Left cardiac atrium (tissue), 4 donors: ENCODE measurements at regions not wholly inside any gene's neighbourhood (a gene's known extent, or its start where the extent isn't known, plus 50 kb on each side); places are given as distances from the start of the nearest gene placed in this dataset.
"Not testable (repeated sequence)": the region's sequence is repeated elsewhere in the genome, so short reads cannot be mapped to it uniquely, and the experiment has no call there.

Source experiments
- ATAC-seq, 2 donors: fragments of 200-7000 bp; cut with Tn5 transposase; one replicate each; pipeline ENCODE4 v1.9.1; 2020; ENCODE audit warnings: mild to moderate bottlenecking in 2 of 2, moderate library complexity in 2 of 2
- DNase-seq: peaks from one replicate; pipeline ENCODE4 v3.0.0-alpha.2; 2020
- intact Hi-C, 2 donors: fragments of 100-400 bp; cut with DNase I; formaldehyde crosslinking; loops; one replicate each; pipeline versions ENCODE4 v1.14.1 to v1.15.1; 2022 to 2023
- donor health status: DM: no; HTN: yes; CAD: no.
- donor health status: DM: no; HTN: yes; CAD: no; lungs with severe emphysema.
- donor health status: DM: yes; HTN: yes; CAD: no.
- donor health status: Dilated cardiomyopathy.

DNA sequence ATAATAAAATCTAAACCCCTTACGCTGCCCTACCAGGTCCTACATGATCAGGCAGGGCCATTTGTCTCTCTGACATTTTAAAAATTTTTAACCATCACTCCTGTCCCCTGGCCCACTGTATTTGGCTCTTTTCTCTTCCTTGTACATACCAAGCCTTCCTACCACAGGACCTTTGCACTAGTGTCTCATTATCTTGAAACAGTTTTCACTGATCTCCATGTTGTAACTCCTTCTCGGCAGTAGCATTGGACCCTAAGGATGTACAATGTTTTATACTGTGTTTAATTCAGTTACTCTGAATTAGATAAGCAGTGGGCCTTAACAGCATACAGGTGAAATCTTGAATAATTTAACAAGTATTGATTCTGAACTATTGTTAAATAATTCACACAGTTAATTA is 330.7 kb downstream of the UTRN start:
- intact Hi-C loops, result no loop called here
- DNase-seq (no peak), ATAC-seq (no peak)

DNA sequence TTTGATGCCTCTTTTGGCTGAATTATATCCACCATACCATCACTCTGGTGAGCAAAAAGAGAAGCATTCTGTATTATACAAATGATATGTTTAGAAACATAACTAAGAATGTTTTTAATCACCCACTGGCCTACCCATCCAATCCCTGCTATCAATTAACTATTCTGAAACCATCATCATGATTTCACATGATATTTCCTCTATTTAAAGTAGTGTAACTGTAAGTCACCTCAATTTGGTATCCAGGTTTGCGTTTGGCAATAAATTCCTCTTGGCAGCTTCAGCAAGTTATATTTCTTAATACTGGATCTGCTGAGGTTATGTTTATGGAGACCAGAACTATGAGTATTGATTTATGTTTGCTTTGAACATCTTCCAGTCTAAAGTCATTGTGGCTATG is 332.1 kb downstream of the UTRN start:
- intact Hi-C loops, result no loop called here
- DNase-seq, result no peak
- ATAC-seq, result no peak

DNA sequence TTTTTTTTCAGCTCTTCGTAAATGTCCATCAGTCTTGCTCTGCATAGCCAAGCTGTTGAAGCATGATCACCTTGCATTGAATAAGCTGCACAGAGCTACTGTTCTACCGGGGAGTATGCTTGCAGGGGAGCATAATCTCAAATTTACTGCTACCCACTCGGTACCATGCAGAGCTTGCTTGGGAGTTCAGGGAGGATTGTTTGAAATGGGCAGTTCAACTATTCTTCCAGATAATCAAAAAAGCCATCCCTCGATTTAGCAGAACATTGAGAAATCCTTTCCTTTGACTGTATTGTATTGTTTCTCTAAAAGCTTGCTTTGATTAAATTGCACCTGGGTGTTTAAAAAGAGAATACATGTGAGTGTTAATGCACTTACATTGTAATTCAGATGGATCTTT is 332.6 kb downstream of the UTRN start:
- DNase-seq (no peak), ATAC-seq (no peak)
- intact Hi-C loops, result no loop called here

DNA sequence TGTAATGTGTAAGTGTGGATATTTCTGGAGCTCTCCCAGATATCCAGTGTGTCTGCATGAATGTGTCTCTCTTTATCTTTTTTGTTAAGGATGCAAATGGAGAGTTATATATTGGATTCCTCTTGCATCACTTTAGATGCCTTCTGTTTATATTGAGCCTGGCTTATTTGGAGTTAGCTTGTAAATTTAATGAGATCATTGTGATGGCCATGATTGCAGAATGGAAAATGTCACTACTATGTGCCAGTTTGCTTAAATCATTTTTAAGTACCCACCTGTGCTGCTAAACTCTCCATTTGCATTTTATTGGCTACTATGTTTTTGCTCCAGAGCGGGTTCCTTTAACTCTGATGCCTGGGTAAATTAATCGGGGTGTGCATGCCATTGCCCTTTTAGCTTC is 334.8 kb downstream of the UTRN start:
- intact Hi-C loops, result no loop called here
- DNase-seq (no peak), ATAC-seq (no peak)

DNA sequence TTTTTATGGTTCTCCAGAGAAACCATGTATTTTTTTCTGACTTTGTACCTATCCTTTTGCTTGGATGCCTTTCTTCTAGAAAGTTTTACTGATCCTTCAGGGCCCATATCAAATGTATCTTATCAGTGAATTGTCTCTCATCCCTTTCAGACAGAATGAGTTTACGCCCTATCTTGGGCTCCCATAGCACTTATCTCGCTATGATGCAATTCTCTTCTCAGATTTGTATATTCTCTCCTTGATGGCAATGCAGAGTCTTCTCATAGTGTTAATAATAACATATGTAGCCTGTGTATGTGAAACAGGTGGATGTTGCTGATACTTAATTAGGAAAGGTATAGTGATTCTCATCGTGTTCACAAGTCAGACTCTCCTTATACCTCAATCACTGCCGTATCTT is 336.2 kb downstream of the UTRN start:
- DNase-seq (no peak), ATAC-seq (no peak)
- intact Hi-C loops, result no loop called here

DNA sequence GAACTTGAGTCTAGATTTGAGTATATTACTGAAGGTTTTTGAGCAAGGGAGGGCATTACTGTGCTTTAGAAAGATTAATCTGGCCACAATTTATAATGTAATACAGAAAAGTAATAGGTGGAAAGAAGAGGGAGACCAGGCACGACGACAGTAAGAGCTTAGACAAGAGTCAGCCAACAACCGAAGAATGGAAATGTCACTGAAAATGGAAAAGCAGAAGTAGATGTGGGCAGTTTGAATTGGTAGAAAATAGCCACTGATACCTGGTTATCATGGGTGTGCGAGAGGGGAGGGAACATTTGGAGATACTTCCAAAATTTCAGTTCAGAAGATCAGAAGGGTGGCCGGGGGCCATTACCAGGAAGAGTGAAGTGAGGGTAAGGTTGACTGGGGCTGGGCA is 339.1 kb downstream of the UTRN start:
- ATAC-seq, result no peak
- intact Hi-C loops, result no loop called here

DNA sequence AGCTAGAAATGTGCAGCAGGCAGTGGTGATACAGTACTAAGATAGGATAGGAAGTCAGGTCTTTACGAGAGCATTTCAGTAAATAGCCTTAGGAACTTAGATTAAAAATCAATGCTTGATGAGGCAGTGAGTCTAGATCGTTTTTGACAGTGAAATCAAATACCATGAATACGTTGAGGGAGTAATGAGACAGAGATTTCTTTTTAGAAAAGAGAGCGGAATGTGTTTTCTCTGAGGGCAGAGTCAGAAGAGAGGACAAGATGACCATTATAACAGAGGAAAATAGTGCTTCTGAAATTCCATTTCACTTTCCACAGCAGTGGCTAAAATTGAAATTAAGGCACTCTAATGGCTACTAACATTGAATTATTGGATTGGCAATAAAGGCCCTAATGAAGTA is 339.6 kb downstream of the UTRN start:
- ATAC-seq (no peak), DNase-seq (no peak)
- intact Hi-C loops, result no loop called here

More for the DNA sequence above, 339.1 kb downstream of the UTRN start:
- no peak for DNase-seq

DNA sequence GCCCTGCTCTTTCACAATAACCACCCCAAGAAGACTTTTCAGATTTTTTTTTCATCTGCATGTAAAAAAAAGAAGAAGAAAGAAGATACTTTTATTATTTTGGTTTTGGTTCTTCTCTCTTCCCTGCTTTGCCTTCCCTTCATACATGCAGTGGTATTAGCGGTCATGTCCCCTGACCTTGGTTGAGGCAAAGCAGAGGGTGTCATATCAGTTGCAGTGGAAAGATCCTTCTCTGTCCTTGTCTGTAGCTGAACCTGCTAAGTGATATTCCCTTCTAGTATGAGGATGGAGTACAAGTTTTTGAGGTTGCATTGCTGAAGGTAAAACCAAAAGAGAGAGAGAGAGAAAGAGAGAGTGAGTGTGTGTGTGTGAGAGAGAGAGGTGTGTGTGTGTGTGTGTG is 345.7 kb downstream of the UTRN start:
- intact Hi-C loops, result no loop called here
- ATAC-seq, result no peak
- no peak for DNase-seq

DNA sequence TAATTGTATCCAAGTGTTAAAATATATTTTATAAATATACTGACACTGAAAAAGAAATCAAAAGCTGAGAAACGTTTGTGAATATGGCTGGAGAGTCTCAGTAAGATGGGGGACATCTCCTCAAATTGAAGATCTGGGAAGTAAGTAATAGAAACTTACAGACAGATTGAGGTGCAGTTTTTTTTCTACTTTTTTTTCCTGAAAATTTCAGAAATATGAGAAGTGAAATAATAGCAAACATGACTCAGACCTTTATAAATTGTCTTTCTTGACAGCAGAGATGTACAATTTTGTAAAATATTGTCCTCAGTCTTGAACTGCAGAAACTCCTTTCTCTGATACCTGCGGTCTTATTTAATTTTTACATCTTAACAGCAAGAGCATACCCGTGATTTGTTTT is 347.1 kb downstream of the UTRN start:
- intact Hi-C loops, result no loop called here
- ATAC-seq, result no peak

DNA sequence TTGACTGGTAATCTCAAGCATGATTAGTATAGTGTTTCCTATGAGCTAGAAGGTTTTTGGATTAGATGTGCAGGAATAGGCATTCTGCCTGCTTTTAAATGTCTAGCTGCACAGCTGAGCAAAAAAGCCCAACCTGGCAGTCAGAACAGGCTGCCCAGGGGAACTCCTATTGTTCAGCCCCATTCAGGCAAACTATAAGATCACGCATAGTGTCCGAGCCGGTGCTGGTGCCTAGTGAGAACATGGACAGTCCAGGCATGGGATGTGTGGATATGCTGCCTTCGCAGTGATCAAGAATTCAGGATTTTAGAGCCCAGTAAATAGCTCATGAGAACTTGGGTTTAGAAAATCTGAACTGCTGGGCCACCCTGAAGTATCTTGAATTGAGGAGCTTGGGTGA is 348.8 kb downstream of the UTRN start:
- ATAC-seq (no peak), DNase-seq (no peak)
- intact Hi-C loops, result no loop called here

More for the DNA sequence above, 347.1 kb downstream of the UTRN start:
- DNase-seq, result no peak

DNA sequence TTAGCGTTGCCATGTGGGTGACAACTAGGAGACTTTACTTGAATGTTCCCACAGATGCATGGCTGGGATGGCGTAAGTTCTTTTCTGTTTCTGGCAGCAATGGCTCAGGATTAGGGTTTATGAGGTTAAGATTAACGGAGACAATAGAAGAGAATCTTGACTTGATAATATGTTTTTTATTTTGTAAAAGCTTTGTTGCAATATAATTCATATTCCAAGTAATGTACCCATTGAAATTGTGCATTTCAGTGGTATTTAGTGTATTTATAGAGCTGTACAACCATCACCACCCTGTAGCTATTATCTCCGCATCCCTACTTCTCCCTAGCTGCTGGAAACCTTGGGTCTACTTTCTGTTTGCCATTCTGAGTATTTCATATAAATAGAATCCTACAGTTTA is 349.2 kb downstream of the UTRN start:
- ATAC-seq, result no peak
- DNase-seq, result no peak
- intact Hi-C loops, result no loop called here

DNA sequence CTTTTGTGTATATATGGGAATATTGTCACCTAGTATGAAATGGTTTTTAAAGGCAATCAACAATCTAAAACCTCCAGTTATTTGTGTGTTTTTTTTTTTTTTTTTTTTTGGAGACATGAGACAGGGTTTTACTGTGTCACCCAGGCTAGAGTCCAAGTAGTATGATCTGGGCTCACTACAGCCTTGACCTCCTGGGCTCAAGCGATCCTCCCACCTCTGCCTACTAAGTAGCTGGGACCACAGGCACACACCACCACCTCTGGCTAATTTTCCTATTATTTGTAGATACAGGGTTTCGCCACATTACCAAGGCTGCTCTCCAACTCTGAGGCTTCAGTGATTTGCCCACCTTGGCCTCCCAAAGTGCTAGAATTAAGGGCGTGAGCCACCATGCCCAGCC is 349.9 kb downstream of the UTRN start:
- DNase-seq, result no peak
- ATAC-seq, result no peak
- intact Hi-C loops, result no loop called here

DNA sequence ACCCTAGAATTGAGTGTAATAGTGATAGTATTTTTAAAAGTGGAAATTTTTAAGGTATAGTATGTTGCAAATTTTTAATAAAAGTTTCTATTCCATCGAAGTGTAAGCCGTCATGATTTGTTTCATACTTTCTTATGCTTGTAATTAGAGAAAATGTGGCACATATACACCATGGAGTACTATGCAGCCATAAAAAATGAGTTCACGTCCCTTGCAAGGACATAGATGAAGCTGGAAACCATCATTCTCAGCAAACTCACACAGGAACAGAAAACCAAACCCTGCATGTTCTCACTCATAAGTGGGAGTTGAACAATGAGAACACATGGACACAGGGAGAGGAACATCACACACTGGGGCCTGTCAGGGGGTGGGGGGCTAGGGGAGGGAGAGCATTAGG is 350.9 kb downstream of the UTRN start:
- intact Hi-C loops, ATAC-seq, DNase-seq: not testable (repeated sequence)

DNA sequence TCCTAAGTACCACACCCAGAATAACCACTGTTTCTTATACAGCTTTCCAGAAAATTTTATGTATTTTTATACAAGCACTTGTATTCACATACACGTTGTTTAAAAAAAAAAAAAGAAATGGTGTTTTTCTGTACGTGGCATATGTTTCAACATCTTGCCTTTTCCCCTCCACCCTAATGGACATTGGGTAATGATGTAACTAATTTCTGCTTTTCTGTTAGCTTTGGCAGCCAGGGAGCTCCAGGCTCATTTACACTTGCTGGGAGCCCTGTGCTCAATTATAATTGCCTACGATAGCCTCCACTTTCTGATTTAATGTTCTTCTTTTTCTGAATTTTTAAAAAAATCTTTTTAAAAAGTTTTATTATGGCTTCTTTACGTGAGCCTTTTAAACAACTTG is 352.4 kb downstream of the UTRN start:
- intact Hi-C loops, result no loop called here
- ATAC-seq (peak in 1 of 2 donors; percentile 34), DNase-seq (no peak)

DNA sequence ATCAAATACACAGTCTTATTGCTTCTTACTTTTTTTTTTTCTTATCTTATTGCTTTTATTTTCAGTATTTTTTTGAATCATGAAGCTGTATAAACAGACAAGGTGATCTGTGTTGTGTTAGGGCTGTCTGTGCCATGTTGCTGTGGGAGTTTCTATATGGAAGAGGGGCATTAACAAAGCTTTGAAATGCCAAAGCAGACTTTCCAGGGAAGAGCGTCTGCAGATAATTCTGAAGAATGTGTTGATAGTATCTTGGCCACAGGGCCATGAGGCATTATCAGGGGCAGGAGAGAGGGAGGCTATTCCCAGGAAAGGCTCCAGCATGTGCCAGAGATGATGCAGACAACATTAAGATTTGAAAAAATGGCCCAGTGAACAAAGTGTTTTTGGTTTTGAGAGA is 354.5 kb downstream of the UTRN start:
- DNase-seq, result no peak
- peak in 1 of 2 donors; percentile 44 for ATAC-seq
- intact Hi-C loops, result no loop called here

DNA sequence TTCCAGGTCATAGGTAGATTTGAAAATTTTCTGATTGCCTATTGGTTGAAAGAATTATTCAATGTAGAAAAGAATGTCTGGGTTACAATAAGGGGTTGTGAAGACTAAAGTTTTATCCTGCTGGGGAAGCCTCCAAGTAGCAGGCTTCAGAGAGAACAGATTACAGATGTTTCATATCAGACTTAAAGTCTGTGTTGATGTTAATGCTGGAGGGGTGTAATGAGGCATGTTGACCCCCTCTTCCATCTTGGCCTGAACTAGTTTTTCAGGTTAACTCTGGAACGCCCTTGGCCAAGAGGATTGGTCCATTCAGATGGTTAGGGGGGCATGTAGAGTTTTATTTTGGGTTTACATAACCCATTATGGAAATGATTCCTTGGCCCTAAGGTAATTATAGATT is 356.2 kb downstream of the UTRN start:
- no peak for ATAC-seq
- DNase-seq, result no peak
- intact Hi-C loops, result no loop called here

DNA sequence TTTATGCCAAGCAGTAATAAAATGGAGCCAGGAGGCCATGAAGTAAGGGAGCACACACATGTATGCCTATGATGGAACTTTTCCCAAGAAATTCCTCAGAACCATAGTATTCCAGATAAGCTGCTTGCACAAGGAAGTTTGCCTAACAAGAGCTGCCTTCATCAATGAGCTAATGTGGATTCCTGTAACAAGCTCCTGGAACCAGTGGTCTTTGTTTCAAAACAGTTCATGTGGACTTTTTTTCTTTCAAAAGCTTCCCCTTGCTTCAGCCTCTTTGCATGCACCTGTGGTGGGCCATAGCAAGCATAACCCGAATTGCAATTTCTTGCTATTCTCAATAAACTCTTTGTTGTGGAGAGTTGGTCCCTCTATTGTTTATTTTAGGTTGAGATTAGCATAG is 359.6 kb downstream of the UTRN start:
- intact Hi-C loops, result no loop called here
- DNase-seq (no peak), ATAC-seq (no peak)

DNA sequence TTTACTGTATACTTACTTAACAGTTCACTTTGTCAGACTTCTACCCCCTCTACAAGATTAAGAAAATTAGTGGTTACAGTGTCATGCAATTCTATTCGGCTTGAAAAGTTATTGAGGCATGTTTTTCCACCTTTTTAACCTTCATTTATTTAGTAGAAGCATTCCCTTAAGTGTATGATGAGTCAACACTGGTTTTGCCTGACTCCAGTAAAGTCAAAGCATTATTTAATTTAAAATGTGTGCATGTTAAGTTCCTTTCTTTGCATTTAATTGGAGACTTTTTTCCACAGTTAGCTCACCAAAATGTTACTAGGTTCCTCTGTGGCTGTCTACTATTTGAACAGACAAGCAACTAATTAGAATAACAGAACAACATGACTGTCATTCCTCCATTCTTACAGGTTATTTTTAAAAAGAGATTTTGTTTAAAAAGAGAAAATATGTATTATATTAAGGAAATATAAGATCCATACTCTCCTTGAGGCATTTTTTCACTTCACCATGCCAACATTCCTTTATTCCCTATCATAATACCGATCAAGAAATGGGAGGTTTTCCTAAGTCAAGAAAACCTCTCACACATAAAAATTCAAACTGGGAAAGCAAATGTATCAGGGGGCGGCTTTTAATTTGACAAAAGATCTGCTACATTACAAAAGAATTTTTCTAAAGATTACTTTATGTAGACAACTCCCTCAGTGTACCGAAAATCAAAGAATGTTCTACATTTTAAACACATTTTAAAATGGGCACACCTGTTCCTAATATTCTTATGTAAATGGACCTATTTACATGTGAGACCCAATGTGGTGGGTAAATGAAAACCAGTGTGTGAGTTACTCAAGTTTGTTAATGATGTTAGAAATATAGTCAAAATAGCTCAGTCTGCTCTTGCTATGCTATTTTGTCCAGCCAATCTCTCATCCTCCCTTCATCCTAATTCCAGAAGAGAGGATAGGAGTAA is 361.2 kb downstream of the UTRN start:
- intact Hi-C loops, result no loop called here
- no peak for DNase-seq
- ATAC-seq, result no peak

DNA sequence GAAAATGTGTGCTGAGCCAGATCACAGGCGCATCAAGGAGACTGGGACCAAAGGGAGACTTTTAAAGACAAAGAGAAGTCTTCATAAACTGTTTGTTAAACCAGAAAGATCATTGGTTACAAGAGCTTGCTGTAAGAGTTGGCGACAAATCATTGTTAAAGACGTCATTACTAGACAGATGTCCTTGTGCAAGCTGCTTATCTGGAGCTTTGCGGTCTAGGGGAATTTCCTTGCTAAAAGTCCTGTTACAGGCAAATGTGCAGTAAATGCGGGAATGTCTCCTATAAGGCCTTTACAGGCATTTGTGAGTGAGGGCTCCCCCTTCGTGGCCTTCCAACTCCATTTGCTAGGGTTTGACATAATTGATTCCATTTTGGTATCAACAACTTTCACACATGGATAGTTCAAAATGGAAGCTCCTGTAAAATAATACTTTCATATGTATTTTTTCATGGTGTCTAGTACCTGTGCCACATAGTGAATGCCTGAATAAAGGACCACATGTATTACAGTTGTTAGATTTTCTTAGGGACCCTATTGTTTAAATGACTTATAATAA is 362.4 kb downstream of the UTRN start:
- intact Hi-C loops, result no loop called here
- DNase-seq (no peak), ATAC-seq (no peak)

DNA sequence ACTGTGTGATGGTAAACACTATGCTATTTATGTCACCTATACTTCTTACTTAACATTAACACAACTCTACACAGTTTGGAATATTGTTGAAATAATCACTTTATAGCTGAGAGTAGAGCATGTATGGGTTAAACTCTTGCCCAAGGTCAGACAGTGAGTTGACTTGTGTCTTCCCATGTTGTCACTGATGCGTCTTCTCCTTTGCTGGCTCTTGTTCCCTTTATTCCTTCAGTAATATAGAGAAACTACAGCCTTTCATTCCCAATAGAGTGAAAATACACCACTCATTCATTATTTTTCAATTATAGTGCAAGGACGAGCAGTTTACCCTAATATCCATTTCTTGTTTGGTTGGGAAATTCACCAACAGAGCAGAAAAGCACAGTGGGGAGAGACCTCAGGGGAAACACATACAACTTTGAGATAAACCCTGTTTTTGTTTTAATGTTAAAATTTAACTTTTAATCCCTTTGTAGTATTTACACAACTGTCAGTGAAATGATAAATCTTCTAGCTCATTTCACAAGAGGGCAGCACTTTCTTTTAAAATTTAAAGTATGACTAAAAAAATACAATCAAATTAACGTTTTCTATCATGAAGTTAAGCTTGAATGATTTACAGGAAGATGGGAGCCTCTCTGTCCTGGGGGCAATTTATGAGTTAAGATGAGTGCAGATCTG is 363.0 kb downstream of the UTRN start:
- intact Hi-C loops, result no loop called here
- ATAC-seq (no peak), DNase-seq (no peak)

DNA sequence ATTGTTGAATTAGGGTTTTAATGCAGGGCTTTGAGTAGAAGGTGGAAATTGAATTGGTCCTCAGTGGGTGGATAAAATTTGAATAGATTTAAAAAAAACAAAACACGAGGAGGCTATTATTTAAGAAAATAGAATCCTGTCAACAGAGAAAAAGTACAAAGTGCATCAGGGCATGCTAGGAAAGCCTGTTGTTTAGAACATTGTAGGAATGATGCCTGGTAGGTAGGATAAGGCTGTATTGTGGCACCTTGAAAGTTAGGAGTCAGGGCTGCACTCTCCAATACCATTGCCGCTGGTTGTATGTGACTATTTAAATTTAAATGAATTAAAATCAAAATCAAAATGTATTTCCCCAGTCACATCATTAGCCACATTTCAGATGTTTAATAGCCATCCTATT is 363.9 kb downstream of the UTRN start:
- intact Hi-C loops, result no loop called here
- DNase-seq, result no peak
- no peak for ATAC-seq
